Thymus (tissue), 11 donors: ENCODE measurements at regions not wholly inside any gene's neighbourhood (a gene's known extent, or its start where the extent isn't known, plus 50 kb on each side); places are given as distances from the start of the nearest gene placed in this dataset.
"Not testable (repeated sequence)": the region's sequence is repeated elsewhere in the genome, so short reads cannot be mapped to it uniquely, and the experiment has no call there.

Experiments
- DNase-seq, 9 donors: peaks; one replicate each; pipeline ENCODE4 v3.0.0-alpha.2; 2013; ENCODE audit warnings: low spot score in 9 of 9, low read depth in 6 of 9, missing footprints in 1 of 9
- H3K27ac ChIP-seq, 2 donors: one replicate each; pipeline ENCODE4 v1.5.1; 2013; ENCODE audit warnings: control low read depth in 1 of 2, low read depth in 1 of 2, low read length in 1 of 2, mild to moderate bottlenecking in 1 of 2, moderate library complexity in 1 of 2
- H3K27me3 ChIP-seq, 2 donors: one replicate each; pipeline ENCODE4 v1.5.1; 2013; ENCODE audit warnings: low read length in 1 of 2; ENCODE audit not compliant: control insufficient read depth in 2 of 2, insufficient read depth in 1 of 2
- H3K36me3 ChIP-seq, 2 donors: one replicate each; pipeline ENCODE4 v1.5.1; 2013; ENCODE audit warnings: low read length in 1 of 2, mild to moderate bottlenecking in 1 of 2, moderate library complexity in 1 of 2; ENCODE audit not compliant: control insufficient read depth in 2 of 2, insufficient read depth in 2 of 2
- H3K4me1 ChIP-seq, 2 donors: one replicate each; pipeline ENCODE4 v1.5.1; 2013; ENCODE audit warnings: low read length in 2 of 2; ENCODE audit not compliant: control insufficient read depth in 2 of 2, insufficient read depth in 2 of 2
- H3K4me3 ChIP-seq, 2 donors: one replicate each; pipeline ENCODE4 v1.5.1; 2013; ENCODE audit warnings: low read length in 2 of 2, control low read depth in 1 of 2, mild to moderate bottlenecking in 1 of 2
- H3K9me3 ChIP-seq, 2 donors: one replicate each; pipeline ENCODE4 v1.5.1; 2013; ENCODE audit warnings: low read length in 1 of 2, mild to moderate bottlenecking in 1 of 2; ENCODE audit not compliant: control insufficient read depth in 2 of 2, insufficient read depth in 1 of 2
- whole genome bisulfite sequencing: extraction: QIAGEN DNeasy Blood & Tissue Kit; methylation state at CpG from one replicate; pipeline ENCODE4 v1.1.7; 2013; 5-methylcytosine and 5-hydroxymethylcytosine counted together
- donor health status: healthy.

DNA sequence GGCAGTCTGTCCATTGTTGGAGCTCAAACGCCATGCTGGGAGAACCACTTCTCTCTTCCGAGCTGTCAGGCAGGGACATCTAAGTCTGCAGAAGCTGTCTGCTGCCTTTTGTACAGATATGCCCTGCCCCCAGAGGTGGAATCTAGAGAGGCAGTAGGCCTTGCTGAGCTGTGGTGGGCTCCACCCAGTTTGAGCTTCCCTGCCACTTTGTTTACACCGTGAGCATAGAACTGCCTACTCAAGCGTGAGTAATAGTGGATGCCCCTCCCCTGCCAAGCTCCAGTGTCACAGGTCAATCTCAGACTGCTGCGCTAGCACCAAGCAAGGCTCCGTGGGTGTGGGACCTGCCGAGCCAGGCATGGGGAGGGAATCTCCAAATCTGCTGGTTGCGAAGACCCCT, 145.7 kb downstream of the VSIG4 start:
- H3K27ac ChIP-seq: no peak overlapping the region
- no peaks in the 10 kb centered on the region for H3K4me1 ChIP-seq
- no peak for DNase-seq
- H3K36me3 ChIP-seq: no peaks in the 10 kb centered on the region
- H3K4me3 ChIP-seq: no peak overlapping the region
- no peaks in the 10 kb centered on the region for H3K27me3 ChIP-seq
- no peaks in the 10 kb centered on the region for H3K9me3 ChIP-seq
- WGBS: 96% methylated on average over 8 of the region's 8 CpGs

GRCh38 chrX:65891817-65892216, 148.1 kb downstream of the VSIG4 start:
- not testable (repeated sequence) for DNase-seq, H3K27me3 ChIP-seq, H3K36me3 ChIP-seq, H3K9me3 ChIP-seq, H3K4me3 ChIP-seq, H3K27ac ChIP-seq, H3K4me1 ChIP-seq
- 91% methylated on average over 2 of the region's 2 CpGs for WGBS

- H3K36me3 ChIP-seq, DNase-seq, H3K4me3 ChIP-seq, H3K9me3 ChIP-seq, H3K27me3 ChIP-seq, H3K27ac ChIP-seq: not testable (repeated sequence)
- 97% methylated on average over 1 of the region's 1 CpG for WGBS
- peaks cover 3 to 10% of the 10 kb centered on the region in 2 donors for H3K4me1 ChIP-seq
These were observed 151.7 kb downstream of the VSIG4 start for GRCh38 chrX:65888150-65888549.

GRCh38 chrX:65883556-65883955, 156.3 kb downstream of the VSIG4 start:
- no peak overlapping the region for H3K27ac ChIP-seq
- H3K4me3 ChIP-seq: no peak overlapping the region
- WGBS: 90% methylated on average over 2 of the region's 2 CpGs
- no peaks in the 10 kb centered on the region for H3K9me3 ChIP-seq
- peak in 2 of 9 donors; percentile 8 to 50 for DNase-seq
- H3K36me3 ChIP-seq: no peaks in the 10 kb centered on the region
- no peaks in the 10 kb centered on the region for H3K27me3 ChIP-seq
- peaks cover 3 to 10% of the 10 kb centered on the region in 2 donors for H3K4me1 ChIP-seq

- no peaks in the 10 kb centered on the region for H3K27me3 ChIP-seq
- no peaks in the 10 kb centered on the region for H3K36me3 ChIP-seq
- no peak overlapping the region for H3K4me3 ChIP-seq
- peaks cover 3 to 10% of the 10 kb centered on the region in 2 donors for H3K4me1 ChIP-seq
- H3K27ac ChIP-seq: no peak overlapping the region
- DNase-seq: no peak
- H3K9me3 ChIP-seq: no peaks in the 10 kb centered on the region
- 93% methylated on average over 1 of the region's 1 CpG for WGBS
These were observed 159.7 kb downstream of the VSIG4 start for GRCh38 chrX:65879977-65880799.

DNA sequence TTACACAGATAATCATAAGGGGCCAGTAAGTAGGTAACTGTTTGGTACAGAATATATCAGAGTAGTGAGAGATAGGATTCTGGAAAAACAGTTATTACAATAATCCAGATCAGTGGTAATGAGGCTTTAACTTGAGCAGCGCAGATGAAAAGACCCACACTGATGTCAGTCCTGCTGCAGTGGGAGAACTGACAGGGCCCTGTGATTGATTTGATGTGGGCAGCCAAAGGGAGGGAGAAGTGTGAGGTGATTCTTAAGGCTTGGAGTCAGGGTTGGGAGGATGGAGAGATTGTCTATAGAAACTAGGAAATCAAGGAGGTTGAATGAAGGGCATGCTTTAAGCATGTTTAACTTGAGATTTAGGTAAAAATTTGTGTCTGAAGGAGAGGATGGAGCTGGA, 161.4 kb downstream of the VSIG4 start:
- DNase-seq: no peak
- Histone ChIP-seq H3K27me3 (no peaks in the 10 kb centered on the region), H3K4me1 (peaks cover 2% of the 10 kb centered on the region in 2 donors), H3K27ac (no peak overlapping the region), H3K9me3 (no peaks in the 10 kb centered on the region), H3K36me3 (no peaks in the 10 kb centered on the region), H3K4me3 (no peak overlapping the region)
- 79% methylated on average over 1 of the region's 1 CpG for WGBS

DNA sequence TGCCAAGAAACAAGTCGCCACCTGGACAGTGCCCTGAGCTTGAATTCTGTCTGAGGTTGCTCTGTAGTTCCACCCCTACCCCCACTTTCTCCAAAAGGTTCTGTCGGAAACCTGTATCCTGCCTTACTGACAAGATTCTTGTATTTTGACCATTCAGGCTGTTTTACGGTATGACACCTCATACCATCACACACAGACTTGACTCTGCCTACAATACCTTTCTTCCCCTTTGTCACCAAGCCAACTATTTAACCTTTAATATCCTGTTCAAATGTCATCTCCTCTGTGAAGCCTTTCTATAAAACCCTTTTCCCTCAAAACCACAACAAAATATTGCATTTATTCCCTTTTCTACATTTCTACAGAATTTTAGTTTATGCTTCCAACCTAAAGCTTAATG, 161.9 kb downstream of the VSIG4 start:
- Histone ChIP-seq H3K4me1 (no peaks in the 10 kb centered on the region), H3K27ac (no peak overlapping the region), H3K27me3 (no peaks in the 10 kb centered on the region), H3K4me3 (no peak overlapping the region), H3K9me3 (no peaks in the 10 kb centered on the region), H3K36me3 (no peaks in the 10 kb centered on the region)
- DNase-seq: no peak
- 77% methylated on average over 3 of the region's 3 CpGs for WGBS

GRCh38 chrX:65875614-65876013, 164.3 kb downstream of the VSIG4 start:
- not testable (repeated sequence) for H3K4me1 ChIP-seq, H3K9me3 ChIP-seq, H3K27me3 ChIP-seq, H3K36me3 ChIP-seq, H3K27ac ChIP-seq, H3K4me3 ChIP-seq, DNase-seq
- 94% methylated on average over 4 of the region's 4 CpGs for WGBS

DNA sequence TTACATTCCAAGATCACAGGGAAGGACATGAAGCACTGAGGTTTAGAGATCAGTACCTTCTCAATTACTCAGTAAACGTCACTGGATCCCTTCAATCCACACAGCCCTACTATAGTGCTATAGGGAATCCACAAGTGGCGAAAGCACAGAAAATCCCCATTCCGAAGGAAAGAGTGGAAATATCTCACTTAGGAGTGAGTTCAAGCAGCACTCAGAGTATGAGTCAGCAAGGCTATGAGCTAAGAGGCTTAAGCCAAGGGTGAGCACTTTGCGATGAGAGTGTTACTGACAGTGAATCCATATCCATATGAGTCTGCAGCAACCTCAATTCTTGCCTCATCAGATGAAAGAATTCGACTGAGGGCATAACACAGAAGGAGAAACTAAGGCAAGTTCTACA, 165.1 kb downstream of the VSIG4 start:
- no peaks in the 10 kb centered on the region for H3K4me1 ChIP-seq
- 96% methylated on average over 5 of the region's 5 CpGs for WGBS
- H3K36me3 ChIP-seq: no peaks in the 10 kb centered on the region
- no peak overlapping the region for H3K27ac ChIP-seq
- no peak for DNase-seq
- no peak overlapping the region for H3K4me3 ChIP-seq
- H3K9me3 ChIP-seq: no peaks in the 10 kb centered on the region
- H3K27me3 ChIP-seq: no peaks in the 10 kb centered on the region
